Endodermal cell (in vitro differentiated cells): ENCODE measurements at regions not wholly inside any gene's neighbourhood (a gene's known extent, or its start where the extent isn't known, plus 50 kb on each side); places are given as distances from the start of the nearest gene placed in this dataset.

Source experiments
- DNase-seq: peaks from one replicate; pipeline ENCODE4 v3.0.0-alpha.2; 2017
- H3K27ac ChIP-seq: 2 replicates; pipeline ENCODE4 v1.5.1; 2013; ENCODE audit warnings: mild to moderate bottlenecking, low read depth, low read length, moderate library complexity
- H3K27me3 ChIP-seq: 2 replicates; pipeline ENCODE4 v1.6.1; 2013; ENCODE audit warnings: mild to moderate bottlenecking, low read length, moderate library complexity; ENCODE audit not compliant: insufficient read depth, control insufficient read depth, poor library complexity, severe bottlenecking
- H3K36me3 ChIP-seq: 2 replicates; pipeline ENCODE4 v1.7.0; 2013; ENCODE audit warnings: mild to moderate bottlenecking, low read length, moderate library complexity; ENCODE audit not compliant: control insufficient read depth, insufficient read depth
- H3K4me1 ChIP-seq: one replicate; pipeline ENCODE4 v1.7.0; 2013; ENCODE audit warnings: low read length; ENCODE audit not compliant: control insufficient read depth, insufficient read depth
- H3K4me3 ChIP-seq: 2 replicates; pipeline ENCODE4 v1.5.1; 2013; ENCODE audit warnings: mild to moderate bottlenecking, low read length, moderate library complexity
- H3K9ac ChIP-seq: 2 replicates; pipeline ENCODE4 v1.6.1; 2013; ENCODE audit warnings: mild to moderate bottlenecking, low read length, moderate library complexity; ENCODE audit not compliant: poor library complexity, severe bottlenecking; ENCODE audit errors: extremely low read depth
- H3K9me3 ChIP-seq: 2 replicates; pipeline ENCODE4 v1.6.1; 2013; ENCODE audit warnings: mild to moderate bottlenecking, low read length, moderate library complexity; ENCODE audit not compliant: control insufficient read depth
- H3K27ac Mint-ChIP-seq: 2 replicates; pipeline ENCODE4 v1.8.0; 2020; ENCODE audit warnings: mixed read lengths
- H3K27me3 Mint-ChIP-seq: 2 replicates; pipeline ENCODE4 v1.8.0; 2021; ENCODE audit warnings: mild to moderate bottlenecking, mixed read lengths; ENCODE audit not compliant: insufficient read depth
- H3K36me3 Mint-ChIP-seq: 2 replicates; pipeline ENCODE4 v1.8.0; 2020; ENCODE audit warnings: low read depth, mixed read lengths
- H3K4me1 Mint-ChIP-seq: 2 replicates; pipeline ENCODE4 v1.8.0; 2020; ENCODE audit warnings: mixed read lengths
- H3K4me3 Mint-ChIP-seq: 2 replicates; pipeline ENCODE4 v1.8.0; 2020; ENCODE audit warnings: mild to moderate bottlenecking, moderate library complexity, mixed read lengths
- H3K9me3 Mint-ChIP-seq: 2 replicates; pipeline ENCODE4 v1.8.0; 2020; ENCODE audit warnings: mild to moderate bottlenecking, mixed read lengths
- CTCF ChIP-seq: fragments of 200-600 bp; sonication (generic); conservative IDR thresholded peaks from 2 replicates; pipeline ENCODE4 v1.5.0; 2021; ENCODE audit warnings: antibody characterized with exemption, mild to moderate bottlenecking
- WGBS, 2 experiments: methylation state at CpG; one replicate each; pipeline versions ENCODE4 v1.1.5 to v1.1.7; 2013; ENCODE audit warnings: missing lambda C conversion rate in 2 of 2, mixed read lengths in 1 of 2; ENCODE audit not compliant: insufficient coverage in 1 of 2, insufficient read length in 1 of 2; 5-methylcytosine and 5-hydroxymethylcytosine counted together

DNA sequence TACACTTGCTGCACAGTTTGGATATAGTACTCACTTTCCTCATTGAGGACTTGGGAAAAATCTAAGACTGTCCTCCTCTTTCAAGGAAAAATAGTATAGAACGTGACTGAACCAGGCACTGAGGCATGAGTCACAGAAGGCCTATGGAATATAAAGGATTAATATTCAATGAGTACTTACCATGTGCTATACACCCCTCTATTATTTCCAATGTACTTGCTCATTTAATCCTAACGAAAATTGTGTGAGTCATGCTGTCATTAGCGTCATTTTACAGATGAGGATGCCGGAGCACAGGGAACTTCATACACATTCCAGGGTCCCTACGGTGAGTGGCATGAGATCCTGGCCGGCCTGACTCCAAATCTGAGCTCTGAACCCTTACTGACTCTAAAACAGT, 2136.2 kb upstream of the TENM3 start:
- Histone ChIP-seq H3K9me3 (no peaks in the 10 kb centered on the region), H3K4me1 (no peaks in the 10 kb centered on the region), H3K36me3 (no peaks in the 10 kb centered on the region), H3K9ac (no peak overlapping the region), H3K4me3 (no peak overlapping the region), H3K27ac (no peak overlapping the region), H3K27me3 (no peaks in the 10 kb centered on the region)
- Mint-ChIP-seq H3K9me3 (no peaks in the 10 kb centered on the region), H3K4me3 (no peak overlapping the region), H3K4me1 (no peaks in the 10 kb centered on the region), H3K27ac (no peak overlapping the region), H3K27me3 (no peaks in the 10 kb centered on the region), H3K36me3 (no peaks in the 10 kb centered on the region)
- TF ChIP-seq CTCF: no peak
- WGBS, 2 experiments: 88 to 100% methylated on average over 1 to 6 of the region's 6 CpGs
- DNase-seq: no peak

DNA sequence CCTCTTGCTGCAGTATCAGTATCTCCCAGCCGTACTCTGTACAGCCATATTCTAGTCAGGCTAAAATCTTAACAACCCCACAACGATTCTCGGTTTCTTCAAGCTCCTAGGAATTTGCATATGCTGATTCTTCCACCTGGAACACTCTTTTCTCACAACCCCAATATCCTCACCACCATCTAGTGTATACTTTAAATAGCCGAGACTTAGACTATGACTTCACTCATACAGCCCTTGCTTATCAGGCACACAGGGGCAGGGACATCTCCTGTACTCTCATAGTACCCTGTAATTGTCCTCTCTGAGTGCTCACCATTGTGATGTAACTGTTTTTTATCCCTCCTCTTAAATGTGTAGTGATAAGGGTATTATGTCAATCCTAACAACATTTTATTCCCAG, 2126.4 kb upstream of the TENM3 start:
- Histone ChIP-seq H3K9ac (no peak overlapping the region), H3K4me1 (no peaks in the 10 kb centered on the region), H3K4me3 (no peak overlapping the region), H3K9me3 (no peaks in the 10 kb centered on the region), H3K27me3 (no peaks in the 10 kb centered on the region), H3K27ac (no peak overlapping the region), H3K36me3 (no peaks in the 10 kb centered on the region)
- Mint-ChIP-seq H3K4me1 (peaks cover 20% of the 10 kb centered on the region), H3K4me3 (no peak overlapping the region), H3K27me3 (no peaks in the 10 kb centered on the region), H3K9me3 (no peaks in the 10 kb centered on the region), H3K36me3 (no peaks in the 10 kb centered on the region), H3K27ac (no peak overlapping the region)
- no peak for TF ChIP-seq CTCF
- DNase-seq: no peak
- WGBS, 2 experiments: 85 to 89% methylated on average over 3 to 4 of the region's 4 CpGs

- H3K27me3 Mint-ChIP-seq: no peaks in the 10 kb centered on the region
- Histone ChIP-seq H3K9ac (no peak overlapping the region), H3K27me3 (no peaks in the 10 kb centered on the region), H3K4me1 (no peaks in the 10 kb centered on the region), H3K4me3 (no peak overlapping the region), H3K9me3 (no peaks in the 10 kb centered on the region), H3K27ac (no peak overlapping the region), H3K36me3 (no peaks in the 10 kb centered on the region)
- H3K4me1 Mint-ChIP-seq: peaks cover 19% of the 10 kb centered on the region
- WGBS, 2 experiments: 98% methylated on average over 3 of the region's 3 CpGs; no CpG with 5 or more reads in 1 of the 2 experiments
- no peak overlapping the region for H3K27ac Mint-ChIP-seq
- DNase-seq: no peak
- no peak for TF ChIP-seq CTCF
- H3K36me3 Mint-ChIP-seq: no peaks in the 10 kb centered on the region
- no peaks in the 10 kb centered on the region for H3K9me3 Mint-ChIP-seq
- no peak overlapping the region for H3K4me3 Mint-ChIP-seq
Measured at GRCh38 chr4:180120068-180120467, 2123.1 kb upstream of the TENM3 start.
